H1 (cell line): ENCODE measurements at regions not wholly inside any gene's neighbourhood (a gene's known extent, or its start where the extent isn't known, plus 50 kb on each side); places are given as distances from the start of the nearest gene placed in this dataset.

Experiments
- CTCF ChIA-PET: fragments of 300-600 bp; sonication (Branson Sonifier 250); formaldehyde crosslinking; loops from one replicate; lab custom pipeline; 2021; ENCODE audit not compliant: partially characterized antibody; lab: Charles Lee
- POLR2A ChIA-PET: fragments of 300-600 bp; sonication (Branson Sonifier 250); formaldehyde crosslinking; loops from one replicate; lab custom pipeline; 2021; ENCODE audit warnings: inconsistent platforms; ENCODE audit not compliant: partially characterized antibody; lab: Charles Lee
- DNase-seq, 2 experiments: peaks; one replicate each; pipeline versions ENCODE4 v3.0.0 to v3.0.0-alpha.2; 2010 to 2022; ENCODE audit warnings: low spot score in 2 of 2, low read depth in 1 of 2, mixed read lengths in 1 of 2
- FAIRE-seq: peaks from 2 replicates; lab custom pipeline; 2011; peaks lifted over from hg19 to GRCh38; lab: Jason Lieb, UNC
- H2AFZ ChIP-seq: 2 replicates; pipeline ENCODE4 v1.8.1; 2012; ENCODE audit warnings: low read length, inconsistent platforms
- H2AK5ac ChIP-seq: 2 replicates; pipeline ENCODE4 v1.6.1; 2013; ENCODE audit warnings: low read depth, low read length
- H2BK120ac ChIP-seq: replicated peaks from 2 replicates; pipeline ENCODE3; 2013; ENCODE audit warnings: low read depth, low read length, inconsistent platforms
- H2BK12ac ChIP-seq: 2 replicates; pipeline ENCODE4 v1.6.1; 2013; ENCODE audit warnings: low read depth, low read length
- H2BK15ac ChIP-seq: 2 replicates; pipeline ENCODE4 v1.6.1; 2013; ENCODE audit warnings: low read length
- H2BK20ac ChIP-seq: 2 replicates; pipeline ENCODE4 v1.6.1; 2013; ENCODE audit warnings: low read length
- H2BK5ac ChIP-seq: 2 replicates; pipeline ENCODE4 v1.6.1; 2013; ENCODE audit warnings: low read depth, low read length
- H3K14ac ChIP-seq: 2 replicates; pipeline ENCODE4 v1.6.1; 2013; ENCODE audit warnings: inconsistent platforms; ENCODE audit not compliant: insufficient read length
- H3K18ac ChIP-seq: 2 replicates; pipeline ENCODE4 v1.6.1; 2013; ENCODE audit warnings: low read length; ENCODE audit errors: extremely low read depth
- H3K23ac ChIP-seq: 2 replicates; pipeline ENCODE4 v1.6.1; 2013; ENCODE audit warnings: inconsistent platforms; ENCODE audit not compliant: insufficient read length
- H3K23me2 ChIP-seq: 2 replicates; pipeline ENCODE4 v1.6.1; 2013; ENCODE audit warnings: low read depth, low read length
- H3K27ac ChIP-seq: 2 replicates; pipeline ENCODE4 v1.6.1; 2011; ENCODE audit warnings: low read depth, low read length, inconsistent platforms
- H3K27me3 ChIP-seq, 4 experiments: replicated peaks in 1 of 4; 1 replicate in 1 of 4; 2 replicates in 3 of 4; pipeline versions ENCODE4 v1.6.1 to v1.8.1; 2011 to 2013; ENCODE audit warnings: low read length in 3 of 4, mild to moderate bottlenecking in 3 of 4, inconsistent platforms in 2 of 4, mixed read lengths in 2 of 4, moderate library complexity in 1 of 4; ENCODE audit not compliant: control insufficient read depth in 3 of 4, insufficient read depth in 3 of 4; ENCODE audit errors: extremely low read depth in 1 of 4
- H3K36me3 ChIP-seq, 4 experiments: 2 replicates each; pipeline versions ENCODE4 v1.6.1 to v1.8.1; 2011 to 2013; ENCODE audit warnings: mild to moderate bottlenecking in 4 of 4, low read length in 3 of 4, moderate library complexity in 2 of 4, control low read depth in 1 of 4, inconsistent platforms in 1 of 4; ENCODE audit not compliant: insufficient read depth in 4 of 4, control insufficient read depth in 2 of 4
- H3K4ac ChIP-seq: replicated peaks from 2 replicates; pipeline ENCODE3; 2013; ENCODE audit warnings: low read length, low read depth, mixed read lengths, inconsistent platforms; ENCODE audit not compliant: insufficient read length
- H3K4me1 ChIP-seq, 4 experiments: replicated peaks in 1 of 4; 1 replicate in 1 of 4; 2 replicates in 3 of 4; pipeline versions ENCODE4 v1.6.1 to v1.8.1; 2011 to 2013; ENCODE audit warnings: low read length in 3 of 4, inconsistent platforms in 2 of 4, mixed read lengths in 1 of 4; ENCODE audit not compliant: insufficient read depth in 4 of 4, control insufficient read depth in 3 of 4
- H3K4me2 ChIP-seq, 2 experiments: 2 replicates each; pipeline versions ENCODE4 v1.6.1 to v1.8.1; 2011 to 2013; ENCODE audit warnings: low read depth in 2 of 2, low read length in 2 of 2, control low read depth in 1 of 2, inconsistent platforms in 1 of 2, mild to moderate bottlenecking in 1 of 2; ENCODE audit not compliant: insufficient read depth in 1 of 2
- H3K4me3 ChIP-seq, 4 experiments: fragments of 200-600, 300-600 bp in 1 of 4; sonication (generic), shearing (Covaris generic), sonication (Bioruptor Twin) in 1 of 4; 2 replicates each; pipeline versions ENCODE4 v1.5.1 to v1.8.1; 2011 to 2016; ENCODE audit warnings: low read length in 4 of 4, low read depth in 3 of 4, control low read depth in 2 of 4, inconsistent platforms in 2 of 4, mild to moderate bottlenecking in 2 of 4, mixed read lengths in 1 of 4, moderate library complexity in 1 of 4; ENCODE audit not compliant: insufficient read depth in 2 of 4; ENCODE audit errors: extremely low read depth in 1 of 4
- H3K56ac ChIP-seq: replicated peaks from 2 replicates; pipeline ENCODE3; 2013; ENCODE audit warnings: low read depth, mild to moderate bottlenecking, mixed read lengths, low read length, inconsistent platforms; ENCODE audit not compliant: insufficient read length
- H3K79me1 ChIP-seq: 2 replicates; pipeline ENCODE4 v1.6.1; 2013; ENCODE audit warnings: low read depth, low read length, control low read depth
- H3K79me2 ChIP-seq, 2 experiments: 2 replicates each; pipeline versions ENCODE4 v1.6.1 to v1.8.1; 2012 to 2013; ENCODE audit warnings: low read length in 2 of 2, mild to moderate bottlenecking in 2 of 2, inconsistent platforms in 1 of 2; ENCODE audit not compliant: insufficient read depth in 2 of 2, control insufficient read depth in 1 of 2
- H3K9ac ChIP-seq, 4 experiments: replicated peaks in 1 of 4; 1 replicate in 1 of 4; 2 replicates in 3 of 4; pipeline versions ENCODE4 v1.6.1 to v1.8.1; 2011 to 2013; ENCODE audit warnings: low read depth in 3 of 4, low read length in 3 of 4, control low read depth in 2 of 4, mild to moderate bottlenecking in 2 of 4, moderate library complexity in 2 of 4, inconsistent platforms in 1 of 4; ENCODE audit errors: extremely low read depth in 1 of 4
- H3K9me3 ChIP-seq, 2 experiments: 2 replicates each; pipeline versions ENCODE4 v1.6.1 to v1.8.1; 2012 to 2013; ENCODE audit warnings: mild to moderate bottlenecking in 2 of 2, moderate library complexity in 2 of 2, control low read depth in 1 of 2, inconsistent platforms in 1 of 2, low read depth in 1 of 2, low read length in 1 of 2, mixed read lengths in 1 of 2; ENCODE audit not compliant: insufficient read depth in 2 of 2
- H4K20me1 ChIP-seq, 2 experiments: replicated peaks in 1 of 2; 2 replicates each; pipeline versions ENCODE3 to v1.8.1; 2011 to 2013; ENCODE audit warnings: inconsistent platforms in 2 of 2, low read length in 2 of 2, mild to moderate bottlenecking in 1 of 2; ENCODE audit not compliant: insufficient read depth in 2 of 2, control insufficient read depth in 1 of 2
- H4K5ac ChIP-seq: 2 replicates; pipeline ENCODE4 v1.6.1; 2013; ENCODE audit warnings: low read length, low read depth, mixed read lengths, inconsistent platforms; ENCODE audit not compliant: insufficient read length
- H4K8ac ChIP-seq: 2 replicates; pipeline ENCODE4 v1.8.0; 2013; ENCODE audit warnings: mild to moderate bottlenecking, moderate library complexity, low read length, inconsistent platforms; ENCODE audit not compliant: insufficient read depth; ENCODE audit errors: extremely low read depth
- H4K91ac ChIP-seq: replicated peaks from 2 replicates; pipeline ENCODE3; 2013; ENCODE audit warnings: low read length, mixed read lengths, inconsistent platforms; ENCODE audit not compliant: insufficient read length
- CBX5 ChIP-seq: fragments of 300-800, 300-1000 bp; sonication (generic); IDR thresholded peaks from 2 replicates; pipeline ENCODE4 v1.7.1; 2016; ENCODE audit warnings: antibody characterized with exemption, low read length, low read depth
- JUN ChIP-seq: IDR thresholded peaks from 2 replicates; pipeline ENCODE4 v1.6.1; 2011; ENCODE audit warnings: low read depth, mild to moderate bottlenecking, improper control_type of control experiment, low read length
- KDM4A ChIP-seq: IDR thresholded peaks from one replicate; pipeline ENCODE4 v1.7.1; 2012; ENCODE audit warnings: low read depth, mild to moderate bottlenecking, moderate library complexity, low read length, inconsistent platforms; ENCODE audit not compliant: severe bottlenecking
- RAD21 ChIP-seq, 2 experiments: IDR thresholded peaks in 1 of 2; conservative IDR thresholded peaks in 1 of 2; 2 replicates each; pipeline ENCODE4 v1.6.1; 2011; ENCODE audit warnings: low read depth in 2 of 2, low read length in 2 of 2, improper control_type of control experiment in 1 of 2, inconsistent platforms in 1 of 2, mild to moderate bottlenecking in 1 of 2, moderate library complexity in 1 of 2
- SIRT6 ChIP-seq: IDR thresholded peaks from one replicate; pipeline ENCODE4 v1.7.1; 2012; ENCODE audit warnings: low read length, inconsistent platforms
- SP1 ChIP-seq: IDR thresholded peaks from 2 replicates; pipeline ENCODE4 v1.6.1; 2011; ENCODE audit warnings: low read depth, low read length
- TAF7 ChIP-seq: optimal IDR thresholded peaks from 2 replicates; pipeline ENCODE3; 2011; ENCODE audit warnings: low read depth, mild to moderate bottlenecking, inconsistent platforms, low read length, moderate library complexity, borderline replicate concordance
- TCF12 ChIP-seq: IDR thresholded peaks from 2 replicates; pipeline ENCODE4 v1.6.1; 2011; ENCODE audit warnings: low read depth, mild to moderate bottlenecking, low read length
- WGBS, 2 experiments: shearing (Covaris generic) in 1 of 2; methylation state at CpG; one replicate each; pipeline versions ENCODE4 v1.1.6 to v1.1.7; 2013 to 2015; ENCODE audit warnings: low lambda C conversion rate in 2 of 2, mixed read lengths in 2 of 2, inconsistent platforms in 1 of 2, low coverage in 1 of 2, missing lambda C conversion rate in 1 of 2; ENCODE audit not compliant: insufficient replicate concordance in 2 of 2, insufficient coverage in 1 of 2, insufficient read length in 1 of 2; ENCODE audit errors: extremely low coverage in 1 of 2, missing lambda C conversion rate in 1 of 2; 5-methylcytosine and 5-hydroxymethylcytosine counted together
- TF ChIP-seq, protein P1 (sequence below), 3 experiments: IDR thresholded peaks; 1 replicate in 2 of 3; 2 replicates in 1 of 3; pipeline versions ENCODE4 v1.5.1 to v1.6.1; 2011; ENCODE audit warnings: low read length in 3 of 3, mild to moderate bottlenecking in 3 of 3, inconsistent platforms in 2 of 3, low read depth in 1 of 3, moderate library complexity in 1 of 3; ENCODE audit not compliant: insufficient read depth in 1 of 3; ENCODE audit errors: control extremely low read depth in 1 of 3

GRCh38 chr5:120818128-120818527 lies 354.0 kb downstream of the PRR16 start:
- Histone ChIP-seq H3K27me3 (no peaks in the 10 kb centered on the region), H3K9ac (no peak overlapping the region), H2BK12ac (no peak overlapping the region), H3K23ac (no peak overlapping the region), H3K4me1 (no peaks in the 10 kb centered on the region), H3K9me3 (peaks cover 0 to 3% of the 10 kb centered on the region in 2 experiments; a peak in 1 of 4 replicates), H3K36me3 (no peaks in the 10 kb centered on the region), H3K4me3 (no peak overlapping the region), H4K91ac (no peak overlapping the region), H3K23me2 (no peaks in the 10 kb centered on the region)
- 87% methylated on average over 6 of the region's 6 CpGs; no CpG with 5 or more reads in 1 of the 2 experiments for WGBS, 2 experiments
- TF ChIP-seq TAF7, result no peak
- TF ChIP-seq JUN, result no peak
- TF ChIP-seq RAD21 (IDR thresholded peaks at IDR 0.05 in 1 of 2, conservative IDR thresholded peaks at IDR 0.05 in 1 of 2; ENCODE audit: low read depth in 2 of 2, low read length in 2 of 2), result peak; percentile 48 to 59
- TF ChIP-seq SP1, result peak; percentile 85
- no peak for TF ChIP-seq SIRT6
- TF ChIP-seq KDM4A, result no peak
- TF ChIP-seq CBX5, result no peak
- TF ChIP-seq TCF12, result no peak
- TF ChIP-seq, protein P1, sequence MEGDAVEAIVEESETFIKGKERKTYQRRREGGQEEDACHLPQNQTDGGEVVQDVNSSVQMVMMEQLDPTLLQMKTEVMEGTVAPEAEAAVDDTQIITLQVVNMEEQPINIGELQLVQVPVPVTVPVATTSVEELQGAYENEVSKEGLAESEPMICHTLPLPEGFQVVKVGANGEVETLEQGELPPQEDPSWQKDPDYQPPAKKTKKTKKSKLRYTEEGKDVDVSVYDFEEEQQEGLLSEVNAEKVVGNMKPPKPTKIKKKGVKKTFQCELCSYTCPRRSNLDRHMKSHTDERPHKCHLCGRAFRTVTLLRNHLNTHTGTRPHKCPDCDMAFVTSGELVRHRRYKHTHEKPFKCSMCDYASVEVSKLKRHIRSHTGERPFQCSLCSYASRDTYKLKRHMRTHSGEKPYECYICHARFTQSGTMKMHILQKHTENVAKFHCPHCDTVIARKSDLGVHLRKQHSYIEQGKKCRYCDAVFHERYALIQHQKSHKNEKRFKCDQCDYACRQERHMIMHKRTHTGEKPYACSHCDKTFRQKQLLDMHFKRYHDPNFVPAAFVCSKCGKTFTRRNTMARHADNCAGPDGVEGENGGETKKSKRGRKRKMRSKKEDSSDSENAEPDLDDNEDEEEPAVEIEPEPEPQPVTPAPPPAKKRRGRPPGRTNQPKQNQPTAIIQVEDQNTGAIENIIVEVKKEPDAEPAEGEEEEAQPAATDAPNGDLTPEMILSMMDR (IDR thresholded peaks at IDR 0.05; ENCODE audit: control extremely low read depth in 1 of 3, insufficient read depth in 1 of 3, low read depth in 1 of 3, low read length in 3 of 3), result peak in 2 of 3 experiments; percentile 40 to 56; a peak in 2 of 4 replicates
- TF ChIP-seq, all 59 proteins: peak for 3
- H4K20me1 ChIP-seq, result no peaks in the 10 kb centered on the region
- H4K8ac ChIP-seq, result no peak overlapping the region
- POLR2A ChIA-PET, result no interaction called here
- no peaks in the 10 kb centered on the region for H3K79me2 ChIP-seq
- no peak overlapping the region for H3K18ac ChIP-seq
- no peak overlapping the region for H3K4ac ChIP-seq
- no peak overlapping the region for H3K56ac ChIP-seq
- DNase-seq (no peak), FAIRE-seq (no peak)
- H3K79me1 ChIP-seq, result no peaks in the 10 kb centered on the region
- no peak overlapping the region for H3K4me2 ChIP-seq
- no peak overlapping the region for H2AFZ ChIP-seq
- H4K5ac ChIP-seq, result no peak overlapping the region
- no peak overlapping the region for H2BK120ac ChIP-seq
- H2BK15ac ChIP-seq, result no peak overlapping the region
- H2BK20ac ChIP-seq, result no peak overlapping the region; the same call in 1 of the 2 replicates
- CTCF ChIA-PET, result interaction anchor here (0.5 to 2.4 kb wide), 36 partner anchors 11 to 1151 kb away, joined by 3 to 13 read pairs (median 4); no protein-coding TSS in a partner anchor
- H3K14ac ChIP-seq, result no peak overlapping the region
- no peak overlapping the region for H3K27ac ChIP-seq
- peak overlapping the region; percentile 61; the same call in 1 of the 2 replicates for H2BK5ac ChIP-seq
- H2AK5ac ChIP-seq, result 0 out of 2 replicates have a peak overlapping the region, but pooled peaks have one; percentile 30
